Kidney tubule cell (primary cell): ENCODE measurements at regions not wholly inside any gene's neighbourhood (a gene's known extent, or its start where the extent isn't known, plus 50 kb on each side); places are given as distances from the start of the nearest gene placed in this dataset.

ENCODE experiments used
- DNase-seq: peaks from one replicate; pipeline ENCODE4 v3.0.0-alpha.2; 2018; ENCODE audit warnings: low spot score

DNA sequence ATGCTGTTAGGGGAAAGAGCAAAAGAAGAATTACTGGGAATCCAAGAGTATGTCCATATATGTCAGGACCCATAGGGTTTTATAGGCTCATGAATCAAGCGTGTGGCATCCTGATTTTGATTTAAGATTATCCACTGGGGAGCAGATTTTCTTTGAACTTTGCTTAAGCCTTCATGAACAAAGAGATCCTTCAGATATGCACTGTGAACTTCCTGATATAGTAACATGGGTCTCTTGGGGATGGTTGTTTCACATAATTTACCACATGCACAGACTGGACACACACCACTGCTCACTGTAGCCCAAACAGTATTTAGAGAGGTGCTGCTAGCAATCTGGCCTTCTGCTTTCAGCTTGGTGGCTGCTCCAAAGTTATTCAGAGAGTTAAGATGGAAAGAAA, 200.9 kb upstream of the ZPLD1 start:
- DNase-seq, result peak; percentile 26

DNA sequence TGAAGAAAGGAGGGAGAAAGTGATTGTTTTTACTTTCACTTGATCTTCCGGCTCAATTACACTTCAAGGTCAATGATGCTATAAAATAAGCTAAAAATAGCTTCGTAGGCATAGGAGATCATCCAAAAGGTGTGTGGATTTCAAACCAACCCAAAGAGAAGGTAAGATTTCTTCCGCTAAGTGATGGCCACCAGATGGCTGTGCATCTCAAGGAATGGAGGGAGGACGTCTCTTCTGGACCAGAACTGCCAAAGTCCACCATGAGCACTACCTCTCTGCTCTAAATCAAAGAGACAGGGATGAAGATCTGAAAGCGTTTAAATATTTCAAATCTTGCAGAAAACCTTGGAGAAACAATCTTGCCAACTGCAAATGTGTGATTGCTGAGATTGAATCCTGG, 199.1 kb upstream of the ZPLD1 start:
- peak; percentile 20 for DNase-seq

DNA sequence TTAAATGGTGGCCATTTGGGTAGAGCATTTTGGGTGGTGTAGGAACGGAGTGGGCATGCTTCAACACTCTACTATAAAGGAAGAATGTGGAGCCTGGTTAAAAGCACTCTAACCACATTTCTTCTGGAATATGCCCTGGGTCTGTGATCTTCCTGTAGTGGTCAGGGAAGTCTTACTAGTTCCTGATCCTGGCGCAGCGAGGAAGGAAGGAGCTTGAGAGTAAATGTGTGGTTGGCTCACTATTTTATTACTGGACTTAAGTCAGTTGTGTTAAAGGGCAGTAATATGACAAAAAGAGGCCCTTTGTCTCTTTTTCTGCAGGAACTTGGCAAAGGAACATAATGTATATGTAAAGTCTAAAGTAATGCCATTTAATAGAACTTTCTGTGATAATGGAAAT, 197.6 kb upstream of the ZPLD1 start:
- DNase-seq, result no peak

DNA sequence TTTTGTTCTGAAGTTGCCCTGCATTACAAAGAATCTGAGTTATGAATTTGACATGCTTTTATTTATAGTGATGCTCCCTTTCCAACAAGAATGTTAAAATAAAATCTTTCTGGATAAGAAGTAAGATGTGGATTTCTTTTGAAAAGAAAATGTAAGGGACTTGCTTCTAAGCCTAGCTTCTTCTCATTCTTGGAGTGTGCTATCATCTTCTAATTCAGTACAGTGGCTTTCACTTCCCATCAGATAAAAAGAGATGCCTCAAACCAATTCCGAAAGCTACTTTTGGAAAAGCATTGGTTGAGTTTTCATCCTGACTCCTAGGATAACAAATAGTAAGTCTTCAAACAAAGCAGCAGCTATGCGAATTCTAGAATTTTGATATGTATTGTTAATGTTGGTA, 197.0 kb upstream of the ZPLD1 start:
- no peak for DNase-seq

DNA sequence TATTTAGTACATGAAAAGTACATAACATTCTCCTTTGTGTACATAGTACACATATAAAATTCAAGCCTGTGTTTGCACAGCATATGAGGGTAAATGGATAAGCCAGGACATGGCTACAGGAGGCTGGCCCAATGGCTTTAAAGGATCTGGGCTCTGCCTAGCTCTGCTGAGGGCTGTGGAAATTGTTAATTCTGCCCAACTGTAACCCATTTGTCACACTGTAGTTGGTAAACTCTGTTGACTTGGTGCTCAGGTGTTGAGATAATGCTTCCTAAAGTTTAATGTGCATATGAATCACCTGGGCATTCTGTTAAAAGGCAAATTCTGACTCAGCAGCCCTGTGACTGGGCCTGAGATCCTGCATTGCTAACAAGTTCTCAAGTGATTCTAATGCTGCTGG, 196.5 kb upstream of the ZPLD1 start:
- peak; percentile 88 for DNase-seq

DNA sequence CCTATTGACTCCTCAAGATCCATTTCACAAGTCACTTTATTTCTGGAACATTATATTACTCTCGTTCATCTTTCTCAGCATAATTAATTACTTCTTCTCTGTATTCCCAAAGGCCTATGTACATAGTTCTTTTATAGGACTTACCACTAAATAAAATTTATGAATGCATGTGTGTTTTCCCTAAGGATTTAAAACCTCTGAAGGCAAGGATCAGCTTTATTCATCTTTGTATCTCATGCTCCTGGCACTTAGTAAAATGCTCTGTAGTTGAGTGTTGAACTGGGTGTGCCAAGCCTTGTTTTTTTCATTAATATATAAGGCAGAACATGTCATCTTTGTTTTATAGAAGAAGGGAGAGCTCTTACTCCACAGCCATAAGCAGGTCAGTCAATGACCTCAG, 194.1 kb upstream of the ZPLD1 start:
- DNase-seq, result no peak

DNA sequence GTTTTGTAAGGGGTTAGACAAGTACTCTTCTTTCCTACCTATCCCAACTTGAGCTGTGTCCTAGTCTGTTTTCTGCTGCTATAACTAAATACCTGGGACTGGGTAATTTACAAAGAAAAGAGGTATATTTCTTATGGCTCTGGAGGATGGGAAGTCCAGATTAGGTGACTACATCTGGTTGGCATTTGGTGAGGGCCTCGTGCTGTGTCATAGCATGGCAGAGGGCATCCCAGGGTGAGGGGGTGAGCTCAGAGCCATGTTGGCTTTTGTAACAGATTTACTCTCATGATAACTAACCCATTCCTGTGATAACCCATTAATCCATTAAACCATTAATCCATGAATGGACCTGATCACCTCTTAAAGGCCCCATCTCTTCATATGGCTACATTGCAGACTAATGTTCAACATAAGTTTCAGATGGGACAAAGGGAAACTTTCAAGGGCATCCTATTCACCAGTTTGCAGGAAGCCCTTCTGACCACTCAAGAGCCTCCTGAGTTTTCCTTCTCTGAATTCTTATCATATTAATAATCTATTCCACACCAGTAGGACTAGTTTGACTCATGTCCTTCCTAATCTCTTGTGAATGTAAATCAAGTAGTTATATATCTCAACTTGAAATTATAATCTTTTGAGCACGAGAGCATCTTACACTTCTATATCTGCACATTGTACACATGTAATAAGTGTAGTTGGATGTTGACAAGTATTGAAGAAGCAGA, 185.7 kb upstream of the ZPLD1 start:
- peak; percentile 73 for DNase-seq

DNA sequence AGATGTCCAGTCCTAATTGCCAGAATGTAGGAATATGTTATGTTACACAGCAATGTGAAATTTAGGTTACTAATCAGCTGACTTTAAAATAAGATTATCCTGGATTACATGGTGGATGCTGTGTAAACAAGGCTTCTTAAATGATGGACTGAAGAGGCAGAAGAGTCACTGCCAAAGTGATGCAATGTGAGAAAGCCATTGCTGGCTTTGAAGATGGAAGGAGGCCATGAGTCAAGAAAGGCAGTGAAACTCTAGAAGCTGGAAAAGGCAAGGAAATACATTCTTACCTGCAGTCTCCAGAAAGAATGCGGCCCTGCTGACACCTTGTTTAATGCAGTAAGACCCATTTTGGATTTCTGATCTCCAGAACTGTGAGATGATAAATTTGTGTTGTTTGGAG, 179.1 kb upstream of the ZPLD1 start:
- no peak for DNase-seq

DNA sequence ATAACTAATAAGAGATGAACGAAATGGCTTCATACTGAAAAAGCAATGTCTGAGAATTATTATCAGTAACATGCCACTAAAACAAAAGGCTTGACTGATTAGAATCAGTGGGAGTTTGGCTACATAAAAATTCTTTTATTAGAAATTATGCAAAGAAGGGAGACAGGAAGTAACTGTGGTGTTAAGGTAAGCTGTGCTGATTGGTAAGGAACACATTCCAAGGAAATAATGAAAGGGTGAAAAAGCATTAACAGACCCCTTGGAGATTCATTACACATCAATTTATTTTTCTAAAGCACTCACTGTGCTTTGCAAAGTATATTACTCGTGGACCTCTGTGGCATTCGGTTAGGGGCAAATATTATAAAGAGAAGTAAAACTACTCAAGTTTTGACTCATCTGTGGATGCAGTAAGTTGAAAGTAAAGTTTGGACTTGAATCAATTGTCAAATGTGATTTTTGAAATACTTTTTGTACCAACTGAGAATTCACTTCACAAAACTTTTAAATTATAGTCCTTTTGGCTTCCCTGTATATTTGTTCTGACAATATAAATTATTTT, 176.1 kb upstream of the ZPLD1 start:
- DNase-seq, result peak; percentile 4

DNA sequence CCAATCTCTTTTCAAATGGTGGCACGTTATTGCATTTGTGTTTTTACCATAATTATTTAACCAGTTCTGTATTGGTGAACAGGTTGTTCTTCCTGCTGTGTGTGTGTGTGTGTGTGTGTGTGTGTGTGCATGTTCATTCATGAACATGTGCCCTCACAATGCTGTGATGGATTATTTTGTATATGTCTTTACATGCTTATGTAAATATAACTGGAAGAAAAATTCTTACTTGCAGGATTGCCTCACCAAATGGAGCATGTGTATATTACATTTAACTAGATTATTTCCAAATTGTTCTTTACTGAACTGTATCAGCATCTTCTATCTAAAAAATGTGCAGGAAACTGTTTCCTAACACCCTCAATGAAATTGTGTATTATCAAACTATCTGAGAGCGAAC, 175.2 kb upstream of the ZPLD1 start:
- DNase-seq, result no peak

DNA sequence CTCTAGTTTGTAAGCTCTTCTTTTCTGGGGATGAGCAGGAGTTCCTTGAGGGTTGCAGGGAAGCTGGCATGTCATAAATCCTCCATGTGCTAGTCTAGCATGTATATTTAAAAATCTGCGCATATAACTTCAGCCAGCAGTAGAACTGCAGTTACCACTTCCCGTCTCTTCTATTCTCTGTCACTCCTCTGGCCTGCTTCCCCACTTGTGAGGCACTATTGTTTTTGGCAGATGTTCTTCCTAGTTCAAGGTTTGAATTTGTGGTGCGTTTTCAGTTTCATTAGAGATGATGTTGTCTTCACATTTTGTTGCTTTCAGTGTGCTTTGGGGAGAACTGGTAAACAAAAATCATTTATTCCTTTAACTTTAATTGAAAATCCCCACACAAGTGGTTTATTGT, 169.1 kb upstream of the ZPLD1 start:
- DNase-seq, result no peak

DNA sequence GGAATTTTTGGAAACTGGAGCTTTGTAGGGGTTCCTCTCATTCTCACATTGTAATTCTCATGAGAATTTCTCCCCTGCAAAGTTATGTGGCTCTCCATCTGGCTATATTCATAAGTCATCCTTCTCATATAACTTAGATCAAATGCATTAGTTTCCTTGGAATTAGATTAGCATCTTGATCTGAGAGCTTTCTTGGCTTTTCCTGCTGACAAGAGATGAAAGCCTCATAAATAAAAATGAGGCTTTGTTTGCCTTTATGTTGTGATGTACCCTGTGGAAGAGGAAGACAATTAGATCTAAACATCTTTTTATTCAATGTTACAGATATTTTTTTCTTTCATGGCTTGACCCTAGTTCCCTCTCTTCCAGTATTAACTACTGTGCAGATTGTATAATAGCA, 165.4 kb upstream of the ZPLD1 start:
- DNase-seq, result no peak

DNA sequence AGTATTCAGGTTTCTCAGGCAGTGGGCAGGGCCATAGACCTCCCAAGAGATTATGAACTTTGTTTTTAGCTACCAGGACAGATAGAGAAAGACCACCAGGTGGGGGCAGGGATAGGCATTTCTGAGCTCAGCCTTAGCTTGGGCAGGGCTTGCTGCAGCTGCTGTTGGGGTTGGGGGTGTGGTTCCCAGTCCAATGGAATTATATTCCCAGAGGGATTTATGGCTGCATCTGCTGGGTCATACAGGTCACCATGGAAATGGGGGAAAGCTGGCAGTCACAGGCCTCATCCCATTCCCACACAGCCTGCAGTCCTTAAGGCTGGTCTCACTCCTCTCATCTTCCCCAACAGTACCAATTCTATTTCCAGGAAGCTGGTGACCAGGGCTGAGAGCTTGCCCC, 144.6 kb upstream of the ZPLD1 start:
- DNase-seq, result no peak

DNA sequence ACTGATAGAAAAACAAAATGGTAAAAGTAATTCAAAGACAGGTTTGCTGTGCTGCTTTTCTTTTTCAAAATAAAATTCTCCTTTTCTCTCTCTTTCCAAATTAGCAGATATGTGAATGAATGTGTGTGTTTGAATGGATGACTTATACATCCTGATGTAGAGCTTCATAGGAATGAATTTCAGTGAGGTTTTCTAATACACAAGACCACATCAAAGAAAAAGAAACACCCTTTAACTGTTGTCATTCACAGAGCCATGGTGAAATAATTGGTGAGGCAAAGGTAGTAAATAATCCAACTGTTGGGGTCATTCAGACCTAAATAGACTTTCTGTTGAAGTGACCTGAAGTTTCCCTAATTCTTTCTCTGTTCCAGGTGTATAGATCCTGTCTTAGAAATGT, 139.1 kb upstream of the ZPLD1 start:
- DNase-seq, result no peak

DNA sequence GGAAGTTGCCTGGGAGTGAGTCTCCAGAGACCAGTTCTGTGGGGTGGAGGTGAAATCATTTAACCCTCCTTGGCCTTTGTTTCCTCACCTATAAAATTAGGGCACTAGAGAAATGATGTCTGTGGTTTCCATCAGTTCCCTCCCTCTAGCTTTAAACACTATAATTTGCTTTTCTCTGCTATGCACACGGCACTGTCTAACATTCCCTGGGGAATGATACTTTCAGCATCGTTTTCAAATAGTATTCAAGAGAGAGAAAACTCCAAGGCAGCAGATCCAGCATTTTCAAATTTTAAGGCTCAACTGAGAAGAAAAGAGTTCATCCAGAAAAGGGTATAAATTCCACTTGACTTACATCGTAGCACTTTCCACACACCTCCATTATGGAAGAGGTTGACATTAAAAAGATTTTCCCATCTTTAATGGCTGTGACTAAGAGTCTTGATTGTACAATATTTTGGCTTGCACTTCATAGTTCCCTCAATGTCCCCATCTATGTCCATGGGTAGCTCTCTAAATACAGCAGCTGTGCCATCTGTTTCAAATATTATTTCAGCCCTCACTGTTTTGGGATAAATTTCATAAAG, 137.7 kb upstream of the ZPLD1 start:
- no peak for DNase-seq

DNA sequence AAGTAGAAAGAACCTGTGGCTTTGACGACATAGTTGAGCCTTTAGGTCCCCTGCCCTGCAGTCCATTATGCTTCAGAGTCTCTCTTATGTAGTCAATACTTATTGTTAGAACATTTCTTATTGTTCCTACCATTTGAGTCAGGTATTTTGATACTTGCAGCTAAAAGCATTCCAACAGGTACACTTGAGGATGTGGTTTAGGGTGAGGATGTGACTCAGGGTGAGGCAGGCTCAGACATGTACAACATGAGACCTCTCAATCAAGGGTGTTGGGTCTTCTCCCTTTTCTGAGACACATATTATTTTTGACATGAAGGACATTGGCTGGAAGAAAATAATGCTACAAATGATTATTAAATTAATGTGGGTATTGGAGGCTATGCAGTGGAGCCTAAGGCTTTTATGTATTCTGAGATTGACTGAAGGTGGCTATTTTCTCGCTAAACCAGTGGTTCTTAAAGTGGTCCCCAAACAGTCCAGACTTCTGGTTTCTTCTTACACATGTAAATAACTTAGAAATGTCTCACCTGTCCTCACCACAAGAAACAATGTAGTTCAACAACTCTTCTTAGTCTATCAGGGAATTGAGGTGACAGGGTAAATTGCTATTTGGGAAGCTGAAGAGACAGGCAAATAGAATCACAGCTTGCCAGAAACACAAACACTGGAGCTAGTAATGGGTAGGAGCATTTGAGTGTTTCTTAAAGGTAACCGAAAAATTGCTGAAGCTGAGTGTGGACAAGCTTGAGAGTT, 135.5 kb upstream of the ZPLD1 start:
- DNase-seq, result peak; percentile 93

DNA sequence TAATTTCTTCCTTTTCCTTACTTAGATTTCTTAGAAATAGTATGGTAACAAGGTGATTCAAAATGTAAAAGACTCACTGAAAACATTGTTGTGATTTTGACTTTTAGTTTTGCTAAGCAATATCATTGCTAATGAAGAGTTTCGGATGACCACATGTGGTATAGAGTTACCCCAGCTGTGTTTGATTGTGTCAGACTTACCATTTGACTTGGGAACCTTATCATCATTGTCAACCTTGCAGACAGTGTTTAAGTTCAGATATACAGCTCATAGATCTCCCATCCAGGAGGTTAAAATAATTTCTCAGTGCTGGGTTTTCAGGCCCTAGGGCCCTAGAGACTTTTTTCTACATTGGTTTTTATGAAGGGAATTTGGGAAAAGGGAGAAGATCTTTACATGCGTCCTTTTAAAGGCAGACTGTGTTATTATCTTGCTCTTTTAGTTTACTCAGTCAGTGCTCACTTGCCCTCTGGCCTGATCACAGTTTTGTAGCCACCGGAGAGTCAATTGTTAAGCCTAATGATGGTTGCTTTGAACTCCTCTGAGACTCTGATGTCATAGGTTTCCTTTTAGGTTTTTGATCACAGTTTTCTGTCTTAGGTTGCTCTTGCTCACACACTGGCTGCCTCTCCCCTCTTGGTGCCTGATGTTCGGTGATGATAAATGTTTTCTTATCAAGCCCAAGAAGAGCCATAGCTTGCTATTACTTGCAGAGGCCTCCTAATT, 133.5 kb upstream of the ZPLD1 start:
- DNase-seq, result peak; percentile 14

DNA sequence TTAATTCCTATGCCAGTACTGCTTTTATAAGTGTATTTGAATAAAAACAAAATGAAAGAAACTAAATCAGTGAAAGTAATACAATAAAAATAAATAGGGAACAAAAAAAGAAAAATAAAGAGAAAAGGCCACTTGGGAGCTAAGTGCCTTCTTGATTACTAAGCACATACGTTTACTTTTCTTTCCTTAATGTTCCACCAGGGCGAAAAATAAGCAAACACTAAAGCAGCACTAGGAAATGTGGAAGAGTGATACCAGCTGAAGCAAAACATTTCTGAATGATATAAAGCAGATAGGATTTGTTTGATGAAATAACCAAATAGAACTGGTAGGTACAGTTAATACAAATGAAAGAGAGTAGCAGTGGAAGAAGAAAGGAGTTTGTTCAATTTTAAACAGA, 132.8 kb upstream of the ZPLD1 start:
- DNase-seq, result peak; percentile 30

DNA sequence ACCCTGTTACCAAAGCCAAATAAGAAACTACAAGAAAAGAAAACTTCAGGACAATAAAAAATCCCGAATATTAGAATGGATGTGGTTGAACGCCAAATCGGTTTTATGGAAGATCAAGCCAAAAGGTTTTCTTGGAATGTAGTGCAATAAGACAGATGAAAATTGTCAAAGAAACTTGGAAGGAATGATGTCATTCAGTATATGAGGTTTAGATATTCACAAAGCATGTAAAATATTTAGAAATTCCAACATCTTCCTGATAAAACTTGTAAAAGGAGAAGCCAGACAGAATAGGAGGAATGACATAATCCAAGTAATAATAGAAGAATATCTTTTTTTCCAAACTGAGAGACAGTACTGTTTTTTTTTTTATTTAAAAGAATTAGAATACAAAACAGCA, 130.3 kb upstream of the ZPLD1 start:
- DNase-seq, result no peak

DNA sequence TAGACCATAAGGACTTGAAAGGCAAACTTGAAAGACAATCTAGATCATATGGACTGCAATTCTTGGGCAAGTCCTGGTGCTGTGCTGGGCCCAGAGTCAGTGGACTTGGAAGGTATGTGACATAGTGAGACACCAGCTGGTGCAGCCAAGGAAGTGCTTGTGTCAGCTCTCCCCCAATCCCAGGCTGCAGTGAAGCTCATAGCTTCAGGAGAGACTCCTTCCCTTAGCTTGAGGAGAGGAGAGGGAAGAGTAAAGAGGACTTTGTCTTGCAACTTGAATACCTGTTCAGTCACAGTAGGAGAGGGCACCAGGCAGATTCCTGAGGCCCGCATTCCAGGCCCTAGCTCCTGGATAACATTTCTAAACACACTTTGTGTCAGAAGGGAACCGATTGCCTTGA, 127.4 kb upstream of the ZPLD1 start:
- DNase-seq, result no peak

DNA sequence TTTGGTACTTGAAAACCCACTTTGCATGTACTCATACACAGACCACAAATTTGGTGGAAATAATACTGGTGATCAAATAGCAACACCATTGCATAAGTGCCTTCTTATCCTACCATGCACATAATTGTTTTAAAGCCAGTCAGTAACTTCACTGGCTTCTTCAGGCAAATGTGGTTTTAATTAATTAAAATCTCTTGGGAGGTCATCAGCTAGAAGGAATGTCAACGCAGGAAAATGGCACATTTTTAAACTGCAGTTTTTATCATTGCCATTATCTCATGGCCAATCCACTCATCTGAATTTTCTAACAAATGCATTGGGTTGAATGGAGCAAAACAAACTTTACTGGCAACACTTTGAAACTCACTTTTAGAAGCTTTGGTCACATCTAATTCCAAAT, 105.7 kb upstream of the ZPLD1 start:
- no peak for DNase-seq

DNA sequence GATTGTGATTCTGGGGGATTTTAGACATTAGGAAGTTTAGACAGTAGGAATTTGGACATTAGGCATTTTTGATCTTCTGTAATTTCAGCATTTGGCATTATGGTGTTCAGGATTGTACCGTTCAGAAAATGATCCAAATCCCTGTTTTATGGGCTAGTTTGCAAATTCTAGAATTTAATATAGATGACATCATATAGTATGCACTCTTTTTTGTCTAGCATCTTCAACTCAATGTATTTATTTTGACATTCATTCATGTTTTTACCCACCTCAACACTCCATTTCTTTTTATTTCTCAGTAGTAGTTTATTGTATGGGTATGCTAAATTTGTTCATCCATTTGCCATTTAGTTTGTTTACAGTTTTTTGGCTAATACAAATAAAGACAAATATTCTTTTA, 105.3 kb upstream of the ZPLD1 start:
- no peak for DNase-seq

DNA sequence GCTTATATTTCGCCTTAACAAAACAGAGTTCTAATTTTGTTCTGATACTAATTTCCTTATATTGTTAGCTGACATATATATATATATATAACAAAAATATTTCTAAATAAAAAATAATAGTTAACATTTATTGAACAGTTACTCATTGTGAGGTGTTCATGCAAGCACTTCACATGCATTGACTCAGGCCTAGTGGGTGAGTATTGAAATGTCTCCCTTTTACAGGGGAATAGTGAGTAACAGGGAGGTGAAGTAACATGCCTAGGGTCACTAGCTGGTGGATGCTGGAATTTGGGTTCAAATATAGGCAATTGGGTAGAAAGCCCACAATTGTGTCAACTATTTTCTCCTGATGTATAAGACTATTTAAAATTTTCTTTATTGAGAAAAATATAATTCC, 102.6 kb upstream of the ZPLD1 start:
- peak; percentile 36 for DNase-seq
